Spleen (tissue), 11 donors: ENCODE measurements at regions not wholly inside any gene's neighbourhood (a gene's known extent, or its start where the extent isn't known, plus 50 kb on each side); places are given as distances from the start of the nearest gene placed in this dataset.
"Not testable (repeated sequence)": the region's sequence is repeated elsewhere in the genome, so short reads cannot be mapped to it uniquely, and the experiment has no call there.

Experiments
- DNase-seq: peaks from one replicate; pipeline ENCODE4 v3.0.0-alpha.2; 2020
- H3K27ac ChIP-seq, 8 donors: fragments of 200-600 bp; sonication (generic) in 7 of 8; 1 replicate in 4 of 8; 2 replicates in 4 of 8; pipeline versions ENCODE4 v1.5.0 to v1.8.0; 2016 to 2021; ENCODE audit warnings: inconsistent platforms in 4 of 8, mild to moderate bottlenecking in 4 of 8, moderate library complexity in 1 of 8
- H3K27me3 ChIP-seq, 7 donors: fragments of 200-600 bp; sonication (generic) in 6 of 7; replicated peaks in 1 of 7; 1 replicate in 4 of 7; 2 replicates in 3 of 7; pipeline versions ENCODE4 v1.5.0 to v1.8.0; 2016 to 2021; ENCODE audit warnings: inconsistent platforms in 3 of 7, mild to moderate bottlenecking in 1 of 7
- H3K36me3 ChIP-seq, 6 donors: fragments of 200-600 bp; sonication (generic) in 5 of 6; 1 replicate in 4 of 6; 2 replicates in 2 of 6; pipeline versions ENCODE4 v1.5.0 to v1.8.0; 2016 to 2021; ENCODE audit warnings: inconsistent platforms in 2 of 6
- H3K4me1 ChIP-seq, 6 donors: fragments of 200-600 bp; sonication (generic) in 5 of 6; 1 replicate in 3 of 6; 2 replicates in 3 of 6; pipeline versions ENCODE4 v1.5.0 to v1.8.0; 2016 to 2021; ENCODE audit warnings: inconsistent platforms in 3 of 6
- H3K4me3 ChIP-seq, 8 donors: fragments of 200-600 bp; sonication (generic) in 7 of 8; 1 replicate in 4 of 8; 2 replicates in 4 of 8; pipeline versions ENCODE4 v1.5.0 to v1.8.0; 2016 to 2021; ENCODE audit warnings: inconsistent platforms in 4 of 8, mild to moderate bottlenecking in 4 of 8, moderate library complexity in 2 of 8
- H3K9me3 ChIP-seq, 8 donors: fragments of 200-600 bp; sonication (generic) in 7 of 8; 1 replicate in 4 of 8; 2 replicates in 4 of 8; pipeline versions ENCODE4 v1.5.0 to v1.8.0; 2016 to 2021; ENCODE audit warnings: inconsistent platforms in 4 of 8
- POLR2A ChIP-seq, 3 donors: fragments of 450-650 bp; IDR thresholded peaks; one replicate each; pipeline ENCODE4 v1.5.1; 2017; ENCODE audit warnings: antibody characterized with exemption in 3 of 3, mild to moderate bottlenecking in 1 of 3
- POLR2AphosphoS5 ChIP-seq, 3 donors: sonication (generic); formaldehyde crosslinking; IDR thresholded peaks; one replicate each; pipeline ENCODE4 v1.5.1; 2017; ENCODE audit warnings: antibody characterized with exemption in 3 of 3
- WGBS, 5 donors: extraction: QIAGEN DNeasy Blood & Tissue Kit in 3 of 5; methylation state at CpG; one replicate each; pipeline versions ENCODE4 v1.1.5 to v1.1.7; 2013 to 2018; 5-methylcytosine and 5-hydroxymethylcytosine counted together
- intact Hi-C: fragments of 100-400 bp; cut with DNase I; formaldehyde crosslinking; loops from one replicate; pipeline ENCODE4 v1.15.0; 2023; ENCODE audit warnings: low total_unique reads
- TF ChIP-seq, protein P1 (sequence below), 11 experiments: fragments of 200-600 bp in 7 of 11; fragments of 450-650 bp in 4 of 11; sonication (generic) in 4 of 11; IDR thresholded peaks in 8 of 11; conservative IDR thresholded peaks in 3 of 11; 1 replicate in 7 of 11; 2 replicates in 4 of 11; pipeline versions ENCODE4 v1.4.0 to v1.8.0; 2016 to 2021; ENCODE audit warnings: antibody characterized with exemption in 11 of 11, inconsistent platforms in 4 of 11, mild to moderate bottlenecking in 1 of 11
- donor health status: healthy with polysubstance abuse.
- donor health status: DM: no; HTN: no; CAD: no; lungs with moderate emphysema.
- donor health status: DM: no; HTN: no; CAD: no.
- donor health status: Bipolar disorder and iron deficiency.
- donor health status: healthy.
- donor health status: DM: no; HTN: no; CAD: no.
- donor health status: DM: yes; HTN: yes; CAD: no.

GRCh38 chr5:122611406-122611805 lies 163.5 kb upstream of the SNX2 start:
- 64 to 81% (median 79%) methylated on average over 2 of the region's 2 CpGs for WGBS, 5 donors
- no peaks in the 10 kb centered on the region for H3K27me3 ChIP-seq
- H3K4me3 ChIP-seq = no peak overlapping the region
- H3K9me3 ChIP-seq = no peaks in the 10 kb centered on the region
- TF ChIP-seq, protein P1, sequence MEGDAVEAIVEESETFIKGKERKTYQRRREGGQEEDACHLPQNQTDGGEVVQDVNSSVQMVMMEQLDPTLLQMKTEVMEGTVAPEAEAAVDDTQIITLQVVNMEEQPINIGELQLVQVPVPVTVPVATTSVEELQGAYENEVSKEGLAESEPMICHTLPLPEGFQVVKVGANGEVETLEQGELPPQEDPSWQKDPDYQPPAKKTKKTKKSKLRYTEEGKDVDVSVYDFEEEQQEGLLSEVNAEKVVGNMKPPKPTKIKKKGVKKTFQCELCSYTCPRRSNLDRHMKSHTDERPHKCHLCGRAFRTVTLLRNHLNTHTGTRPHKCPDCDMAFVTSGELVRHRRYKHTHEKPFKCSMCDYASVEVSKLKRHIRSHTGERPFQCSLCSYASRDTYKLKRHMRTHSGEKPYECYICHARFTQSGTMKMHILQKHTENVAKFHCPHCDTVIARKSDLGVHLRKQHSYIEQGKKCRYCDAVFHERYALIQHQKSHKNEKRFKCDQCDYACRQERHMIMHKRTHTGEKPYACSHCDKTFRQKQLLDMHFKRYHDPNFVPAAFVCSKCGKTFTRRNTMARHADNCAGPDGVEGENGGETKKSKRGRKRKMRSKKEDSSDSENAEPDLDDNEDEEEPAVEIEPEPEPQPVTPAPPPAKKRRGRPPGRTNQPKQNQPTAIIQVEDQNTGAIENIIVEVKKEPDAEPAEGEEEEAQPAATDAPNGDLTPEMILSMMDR (IDR thresholded peaks at IDR 0.05 in 8 of 11, conservative IDR thresholded peaks at IDR 0.05 in 3 of 11) = no peak
- TF ChIP-seq POLR2AphosphoS5 (IDR thresholded peaks at IDR 0.05) = no peak
- no peak for TF ChIP-seq POLR2A (IDR thresholded peaks at IDR 0.05)
- DNase-seq = no peak
- intact Hi-C loops = no loop called here
- no peaks in the 10 kb centered on the region for H3K4me1 ChIP-seq
- H3K27ac ChIP-seq = no peak overlapping the region
- no peaks in the 10 kb centered on the region for H3K36me3 ChIP-seq

- WGBS, 5 donors = 73 to 86% (median 85%) methylated on average over 5 of the region's 5 CpGs
- Histone ChIP-seq H3K9me3 (no peaks in the 10 kb centered on the region), H3K27me3 (no peaks in the 10 kb centered on the region), H3K4me3 (no peak overlapping the region), H3K36me3 (no peaks in the 10 kb centered on the region), H3K27ac (no peak overlapping the region), H3K4me1 (no peaks in the 10 kb centered on the region)
- TF ChIP-seq POLR2AphosphoS5 (IDR thresholded peaks at IDR 0.05) = no peak
- TF ChIP-seq POLR2A (IDR thresholded peaks at IDR 0.05) = no peak
- TF ChIP-seq, protein P1 (IDR thresholded peaks at IDR 0.05 in 8 of 11, conservative IDR thresholded peaks at IDR 0.05 in 3 of 11) = no peak
- intact Hi-C loops = no loop called here
- no peak for DNase-seq
Observed at GRCh38 chr5:122612901-122613300, 162.0 kb upstream of the SNX2 start.

DNA sequence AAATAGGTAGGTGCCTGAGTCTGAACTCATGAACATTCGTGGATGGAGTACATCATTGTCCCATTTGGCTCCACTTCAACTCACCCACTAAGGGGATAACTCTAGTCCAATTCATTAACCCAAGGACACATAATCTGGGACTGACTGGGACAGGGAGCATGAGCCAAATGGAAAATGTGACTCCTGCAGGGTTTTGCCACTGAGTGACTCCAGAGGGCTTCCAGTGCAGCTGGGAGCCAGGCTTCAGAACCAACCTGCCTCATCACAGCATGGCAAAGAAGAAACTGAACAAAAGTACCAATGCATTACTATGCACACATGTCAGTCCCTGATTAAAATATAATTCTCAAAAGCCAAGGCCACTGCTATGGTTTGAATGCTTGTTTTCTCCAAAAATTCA lies 159.7 kb upstream of the SNX2 start:
- Histone ChIP-seq H3K9me3 (no peaks in the 10 kb centered on the region), H3K4me3 (no peak overlapping the region), H3K36me3 (no peaks in the 10 kb centered on the region), H3K27me3 (no peaks in the 10 kb centered on the region), H3K4me1 (no peaks in the 10 kb centered on the region), H3K27ac (no peak overlapping the region)
- intact Hi-C loops = no loop called here
- WGBS, 5 donors = 59 to 68% (median 63%) methylated on average over 1 of the region's 1 CpG
- no peak for TF ChIP-seq POLR2AphosphoS5 (IDR thresholded peaks at IDR 0.05)
- TF ChIP-seq POLR2A (IDR thresholded peaks at IDR 0.05) = no peak
- TF ChIP-seq, protein P1 (IDR thresholded peaks at IDR 0.05 in 8 of 11, conservative IDR thresholded peaks at IDR 0.05 in 3 of 11) = no peak
- no peak for DNase-seq

DNA sequence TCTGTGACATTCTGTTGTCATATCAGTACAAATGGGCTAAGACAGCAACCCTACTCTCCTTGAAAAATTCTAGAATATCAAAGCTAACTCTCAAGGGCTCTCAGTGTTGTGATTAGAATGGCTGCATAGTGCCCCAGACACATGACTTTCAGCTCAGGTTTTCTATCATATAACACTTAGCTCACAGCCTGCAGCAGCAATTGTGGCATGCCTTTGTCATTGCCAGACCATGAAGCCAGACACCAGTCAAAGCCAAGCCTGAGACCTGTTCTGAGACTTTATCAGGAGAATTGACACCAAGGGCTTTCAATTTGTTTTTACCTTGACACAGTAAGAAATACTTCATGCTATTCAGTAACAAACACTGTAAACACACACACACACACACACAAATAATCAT lies 159.0 kb upstream of the SNX2 start:
- Histone ChIP-seq H3K27me3 (no peaks in the 10 kb centered on the region), H3K36me3 (no peaks in the 10 kb centered on the region), H3K4me1 (no peaks in the 10 kb centered on the region), H3K9me3 (no peaks in the 10 kb centered on the region), H3K27ac (no peak overlapping the region), H3K4me3 (no peak overlapping the region)
- TF ChIP-seq POLR2AphosphoS5 (IDR thresholded peaks at IDR 0.05) = no peak
- no peak for TF ChIP-seq POLR2A (IDR thresholded peaks at IDR 0.05)
- TF ChIP-seq, protein P1 (IDR thresholded peaks at IDR 0.05 in 8 of 11, conservative IDR thresholded peaks at IDR 0.05 in 3 of 11) = no peak
- DNase-seq = no peak
- intact Hi-C loops = no loop called here

DNA sequence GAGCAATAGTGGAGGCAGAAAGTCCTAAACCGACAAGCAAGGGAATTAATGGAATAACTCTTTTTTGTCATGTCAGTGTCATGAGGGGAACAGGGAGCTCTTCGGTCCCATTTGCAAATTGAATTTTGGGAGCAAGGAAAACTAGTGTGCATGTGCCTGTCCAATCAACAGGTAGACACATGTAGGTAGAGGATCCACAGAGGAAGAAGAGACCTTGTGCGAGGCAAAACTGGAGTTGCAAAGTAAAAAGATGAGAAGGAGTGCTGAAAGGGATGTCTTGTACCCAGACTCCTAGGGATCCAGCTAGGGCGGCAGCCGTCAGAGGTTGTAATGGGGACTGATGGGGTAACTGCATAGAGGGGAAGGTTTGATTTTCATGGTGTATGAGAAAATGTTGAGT lies 156.8 kb upstream of the SNX2 start:
- 89 to 94% (median 93%) methylated on average over 5 of the region's 5 CpGs for WGBS, 5 donors

DNA sequence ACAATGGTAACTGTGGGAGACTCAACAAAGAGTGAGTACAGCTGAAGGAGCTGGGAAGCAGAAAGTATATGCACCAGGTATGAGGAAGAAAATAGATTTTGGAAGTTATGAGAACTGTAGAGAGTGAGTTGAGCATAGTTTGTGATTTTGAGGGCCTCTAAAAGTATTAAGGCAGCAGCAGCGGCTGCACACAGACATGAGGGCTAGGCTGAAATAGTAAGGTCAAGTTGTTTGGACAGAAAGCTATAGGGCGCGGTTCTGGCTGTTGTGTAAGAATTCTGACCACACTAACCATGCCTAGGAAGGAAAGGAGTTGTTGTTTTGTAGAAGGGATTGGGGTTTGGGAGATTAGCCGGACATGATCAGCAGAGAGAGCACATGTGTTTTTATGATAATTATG lies 154.1 kb upstream of the SNX2 start:
- H3K4me3 ChIP-seq, H3K4me1 ChIP-seq, H3K36me3 ChIP-seq, H3K9me3 ChIP-seq, H3K27me3 ChIP-seq, DNase-seq, intact Hi-C loops, H3K27ac ChIP-seq: not testable (repeated sequence)
- WGBS, 5 donors = 79 to 94% (median 86%) methylated on average over 4 of the region's 4 CpGs

More for the DNA sequence above, 156.8 kb upstream of the SNX2 start:
- H3K27me3 ChIP-seq, H3K4me3 ChIP-seq, H3K36me3 ChIP-seq, H3K4me1 ChIP-seq, H3K9me3 ChIP-seq, H3K27ac ChIP-seq, intact Hi-C loops, DNase-seq: not testable (repeated sequence)

DNA sequence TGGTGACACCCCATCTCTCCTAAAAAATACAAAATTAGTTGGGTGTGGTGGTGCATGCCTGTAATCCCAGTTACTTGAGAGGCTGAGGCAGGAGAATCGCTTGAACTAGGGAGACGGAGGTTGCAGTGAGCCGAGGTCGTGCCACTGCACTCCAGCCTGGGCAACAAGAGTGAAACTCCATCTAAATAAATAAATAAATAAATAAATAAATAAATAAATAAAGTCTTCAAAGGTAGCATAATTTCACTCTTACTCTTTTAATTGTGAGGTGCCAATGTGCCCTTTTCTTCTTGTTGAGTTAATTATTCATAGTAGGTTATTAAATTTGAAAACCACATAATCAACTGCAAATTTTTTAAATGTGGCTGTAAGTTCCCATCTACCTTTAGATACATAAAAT lies 146.2 kb upstream of the SNX2 start:
- 89 to 95% (median 94%) methylated on average over 4 of the region's 4 CpGs for WGBS, 5 donors
- intact Hi-C loops, DNase-seq: not testable (repeated sequence)

More for the DNA sequence above, 146.2 kb upstream of the SNX2 start:
- H3K36me3 ChIP-seq, H3K4me1 ChIP-seq, H3K4me3 ChIP-seq, H3K27me3 ChIP-seq, H3K9me3 ChIP-seq, H3K27ac ChIP-seq: not testable (repeated sequence)
